Kidney tubule cell (primary cell): ENCODE measurements at regions not wholly inside any gene's neighbourhood (a gene's known extent, or its start where the extent isn't known, plus 50 kb on each side); places are given as distances from the start of the nearest gene placed in this dataset.
A peak's percentile ranks its signal among the peaks of the same experiment; 100 is the strongest.
"Not testable (repeated sequence)": the region's sequence is repeated elsewhere in the genome, so short reads cannot be mapped to it uniquely, and the experiment has no call there.

Experiments
- DNase-seq: peaks from one replicate; pipeline ENCODE4 v3.0.0-alpha.2; 2018; ENCODE audit warnings: low spot score

DNA sequence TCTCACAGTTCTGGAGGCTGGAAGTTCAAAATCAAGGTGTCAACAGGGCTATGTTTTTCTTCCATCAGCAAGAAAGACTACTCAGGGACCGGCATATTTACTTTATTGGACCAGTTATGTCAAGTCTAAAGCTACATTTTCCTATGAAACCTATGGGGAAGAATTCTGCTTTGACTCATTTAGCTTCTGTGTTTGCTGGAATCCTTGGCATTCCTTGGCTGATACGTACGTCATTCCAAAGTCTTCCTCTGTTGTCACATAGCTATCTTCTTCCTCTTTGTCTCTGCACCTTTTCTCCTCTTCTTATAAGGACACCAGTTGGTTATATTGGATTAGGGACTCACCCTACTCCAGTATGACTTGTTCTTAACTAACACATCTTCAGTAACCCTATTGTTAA lies 137.4 kb upstream of the FBXO11 start:
- DNase-seq: no peak

DNA sequence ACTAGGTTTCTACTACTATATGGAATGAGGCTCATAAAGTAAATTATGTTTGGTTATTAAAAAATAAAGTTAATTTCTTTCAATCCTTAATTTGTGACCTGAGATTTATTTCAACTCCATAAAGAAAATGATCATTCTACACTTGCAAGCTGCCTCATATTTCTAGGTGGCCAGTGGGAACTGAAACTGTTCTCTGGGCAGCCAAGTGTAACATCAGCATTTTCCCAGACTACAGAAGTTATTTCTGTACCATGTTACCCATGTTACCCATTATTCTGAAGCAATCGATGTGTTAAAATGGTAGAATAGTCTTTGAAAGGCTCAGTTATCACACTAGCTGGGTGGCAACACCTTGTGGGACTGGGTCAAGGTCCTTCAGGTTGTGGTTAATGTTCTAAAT lies 139.3 kb upstream of the FBXO11 start:
- no peak for DNase-seq

DNA sequence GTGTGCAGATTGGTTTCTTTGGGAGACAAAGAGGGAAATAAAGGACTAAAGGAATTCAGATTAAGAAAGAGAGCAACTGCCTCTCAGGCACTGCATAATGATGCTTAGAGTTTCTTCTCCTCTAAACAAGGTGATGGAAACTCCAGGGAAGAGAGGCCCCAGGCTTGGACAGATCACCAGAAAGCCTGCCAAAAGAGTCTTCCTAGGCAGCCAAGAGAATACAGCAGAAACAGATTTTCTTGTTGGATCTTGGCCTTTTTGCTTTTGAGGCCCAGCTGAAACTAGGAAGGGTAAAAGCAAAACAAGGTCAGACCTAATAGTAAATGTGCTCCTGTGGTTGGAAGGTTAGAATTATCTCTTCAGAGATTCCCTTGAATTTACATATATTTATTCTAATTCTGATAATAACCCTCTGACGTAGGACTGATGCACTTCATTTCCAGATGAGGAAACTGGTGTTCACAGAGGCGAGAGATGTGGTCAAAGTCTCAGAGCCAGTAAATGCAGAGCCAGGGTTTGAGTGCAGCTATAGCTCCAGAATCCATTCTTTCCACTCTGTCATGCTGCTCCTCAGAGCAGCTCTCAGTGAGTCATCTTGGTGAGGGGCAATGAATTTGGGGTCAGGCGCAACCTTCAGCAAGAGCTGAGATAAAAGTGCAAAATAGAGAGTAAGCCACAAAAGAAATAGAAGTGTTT lies 142.3 kb upstream of the FBXO11 start:
- no peak for DNase-seq

DNA sequence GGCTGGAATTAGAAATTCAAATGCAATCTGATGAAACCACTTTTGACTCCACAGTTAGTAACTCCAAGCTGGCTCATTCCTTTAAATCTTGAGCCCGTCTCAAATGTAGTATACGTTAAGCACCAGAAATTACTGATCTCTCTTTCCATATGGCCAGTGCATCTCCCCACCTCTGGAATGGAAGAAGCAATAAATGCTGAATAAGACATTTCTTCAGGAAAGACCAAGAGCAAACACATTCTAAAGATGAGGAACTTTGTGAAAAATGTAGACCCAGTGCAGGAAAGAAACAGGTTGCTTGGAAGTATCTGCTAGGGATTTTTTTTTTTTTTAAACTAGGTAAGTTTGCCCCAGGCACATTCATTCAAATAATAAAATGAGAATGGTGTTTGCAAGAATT lies 143.1 kb upstream of the FBXO11 start:
- no peak for DNase-seq

DNA sequence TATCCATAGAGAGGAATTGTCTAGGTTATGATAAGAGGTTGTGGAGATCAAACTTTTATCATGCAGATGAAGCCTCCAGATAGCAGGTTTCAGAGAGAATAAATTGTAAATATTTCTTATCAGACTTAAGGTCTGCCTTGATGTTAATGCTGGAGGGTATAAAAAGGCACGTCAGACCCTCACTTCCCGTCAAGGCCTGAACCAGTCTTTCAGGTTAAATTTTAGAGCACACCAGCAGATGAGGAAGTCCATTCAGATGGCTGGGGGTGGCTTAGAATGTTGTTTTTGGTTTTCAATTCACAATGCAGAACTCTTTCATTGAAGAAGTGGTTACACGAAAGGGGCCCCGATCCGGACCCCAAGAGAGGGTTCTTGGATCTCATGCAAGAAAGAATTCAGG lies 144.4 kb upstream of the FBXO11 start:
- no peak for DNase-seq

DNA sequence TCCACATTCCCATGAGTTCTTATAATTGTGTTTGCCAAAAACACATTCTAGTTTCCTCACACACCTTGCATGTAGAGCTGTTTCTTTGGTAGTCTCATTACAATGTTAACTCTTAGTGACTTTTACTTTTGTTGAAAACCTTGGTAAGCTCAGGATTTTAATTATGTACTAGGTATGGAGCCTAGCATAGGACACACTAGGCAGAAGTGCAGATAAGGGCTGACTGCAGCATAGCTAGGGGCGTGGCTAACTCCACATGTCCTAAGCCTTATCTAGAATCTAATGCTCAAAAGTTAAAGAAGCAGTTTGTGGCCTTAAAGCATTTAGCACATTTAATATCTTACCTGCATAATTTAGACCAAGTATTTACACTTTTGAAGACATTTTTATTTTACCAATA lies 153.7 kb upstream of the FBXO11 start:
- no peak for DNase-seq

- not testable (repeated sequence) for DNase-seq
Observed at GRCh38 chr2:48061656-48062055, 155.4 kb upstream of the FBXO11 start.

- no peak for DNase-seq
Observed at GRCh38 chr2:48065096-48065495, 158.8 kb upstream of the FBXO11 start.

- DNase-seq: peak; percentile 2
Observed at GRCh38 chr2:48066000-48066399, 159.7 kb upstream of the FBXO11 start.

DNA sequence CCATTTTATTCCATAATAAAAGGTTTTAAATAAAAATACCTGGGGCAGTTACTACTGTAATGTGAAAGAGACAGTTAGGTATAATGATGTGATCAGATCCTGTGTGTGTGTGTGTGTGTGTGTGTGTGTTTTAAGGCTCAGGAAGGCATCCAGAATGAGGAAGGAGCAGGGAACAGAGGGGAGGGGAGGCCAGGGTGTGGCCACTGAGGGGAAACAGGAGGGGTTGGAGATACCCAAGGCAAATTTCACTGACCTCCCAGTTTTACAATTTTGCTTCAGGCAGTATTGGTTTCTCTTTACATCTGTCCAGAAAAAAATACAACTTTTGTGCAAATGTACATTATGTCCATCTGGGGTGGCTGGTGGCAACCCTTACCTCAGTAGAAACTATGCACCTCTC lies 163.5 kb upstream of the FBXO11 start:
- DNase-seq: no peak

DNA sequence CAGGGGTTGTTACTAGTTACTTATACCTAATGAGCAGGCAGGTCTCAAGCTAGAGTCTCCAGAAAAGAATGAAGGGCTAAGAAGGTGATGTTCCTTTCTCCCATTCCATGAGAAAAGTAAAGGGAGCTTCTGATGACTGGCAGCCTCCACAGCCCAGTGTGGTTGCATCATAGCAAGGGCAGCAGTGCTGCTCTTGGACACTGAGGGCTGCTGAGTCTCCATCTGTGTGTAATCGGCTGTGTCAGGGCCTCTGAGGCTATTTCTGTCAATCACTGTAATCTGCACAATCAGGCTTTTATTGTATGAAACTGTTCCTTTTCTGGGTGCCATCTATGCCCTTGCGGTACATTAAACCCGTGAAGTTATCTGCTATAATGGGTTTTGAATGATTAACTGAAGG lies 164.1 kb upstream of the FBXO11 start:
- no peak for DNase-seq

DNA sequence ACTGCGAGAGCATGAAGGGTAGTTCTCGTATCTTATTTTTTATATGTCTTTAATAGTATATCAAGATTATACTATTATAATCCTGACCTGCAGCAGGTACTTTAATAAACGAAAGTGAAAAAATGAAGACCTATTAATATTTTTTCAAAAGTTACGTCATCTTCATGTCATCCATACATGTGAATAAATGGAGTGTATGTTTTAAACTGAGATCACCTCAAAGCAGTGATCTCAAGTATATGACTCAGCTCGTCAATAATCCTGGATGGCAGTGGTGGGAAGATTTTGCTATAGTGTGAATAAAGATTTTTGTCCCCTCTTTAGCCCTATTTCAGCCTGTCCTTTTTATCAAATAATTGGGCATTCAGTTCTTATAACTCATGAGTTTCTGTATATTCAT lies 166.3 kb upstream of the FBXO11 start:
- DNase-seq: no peak

DNA sequence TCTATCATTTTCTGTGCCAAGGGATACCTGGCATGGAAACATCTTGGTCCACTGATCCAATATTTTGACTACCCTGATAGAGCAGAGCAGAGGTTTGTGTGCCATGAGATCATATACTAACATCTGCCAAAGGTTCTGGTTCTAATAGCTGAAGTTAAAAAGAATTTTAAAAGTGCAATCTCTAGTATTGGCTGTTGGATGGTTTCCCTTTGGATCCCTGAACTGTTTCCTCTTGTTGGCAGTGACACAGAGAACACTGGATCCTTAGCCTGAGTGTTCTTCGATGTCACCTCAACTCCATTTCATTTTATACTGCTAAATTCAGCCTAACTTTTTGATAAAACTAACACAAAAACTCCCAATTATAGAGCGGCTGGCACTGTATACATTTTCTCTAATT lies 169.3 kb upstream of the FBXO11 start:
- DNase-seq: no peak

DNA sequence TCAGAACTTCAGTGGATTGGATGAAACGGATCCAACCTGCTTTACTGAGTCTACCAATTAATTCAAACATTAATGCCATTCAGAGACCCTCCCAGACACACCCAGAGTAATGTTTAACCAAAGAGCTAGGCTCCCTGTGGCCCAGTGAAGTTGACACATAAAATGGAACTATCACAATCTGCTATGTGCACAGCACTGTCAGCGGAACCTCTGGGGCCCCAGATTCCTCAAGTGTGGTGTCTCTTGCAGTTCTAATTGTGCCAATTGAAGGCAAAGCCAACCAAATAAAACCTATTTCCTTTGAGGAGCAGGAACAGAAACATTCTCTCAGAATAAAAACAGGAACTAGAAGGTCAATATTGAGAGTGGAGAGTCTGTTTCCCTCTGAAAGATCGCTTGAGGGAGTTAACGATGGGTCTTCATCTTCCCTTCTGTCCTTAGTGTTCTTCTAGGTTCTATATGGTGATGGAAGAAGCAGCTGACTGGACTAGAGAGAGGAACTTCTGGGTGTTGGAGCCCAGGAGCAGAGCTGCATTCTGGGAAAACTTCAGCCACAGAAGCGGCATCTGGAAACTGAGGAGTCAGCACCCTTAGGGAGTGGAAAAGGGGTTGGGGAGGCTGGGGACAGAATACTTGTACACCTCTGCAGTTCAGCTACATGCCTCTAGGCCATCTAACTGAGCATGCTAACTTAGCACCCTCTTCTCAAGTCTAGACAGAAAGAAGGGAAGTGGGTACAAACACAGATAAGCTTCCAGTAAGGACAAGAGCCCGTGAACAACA lies 174.4 kb upstream of the FBXO11 start:
- no peak for DNase-seq

DNA sequence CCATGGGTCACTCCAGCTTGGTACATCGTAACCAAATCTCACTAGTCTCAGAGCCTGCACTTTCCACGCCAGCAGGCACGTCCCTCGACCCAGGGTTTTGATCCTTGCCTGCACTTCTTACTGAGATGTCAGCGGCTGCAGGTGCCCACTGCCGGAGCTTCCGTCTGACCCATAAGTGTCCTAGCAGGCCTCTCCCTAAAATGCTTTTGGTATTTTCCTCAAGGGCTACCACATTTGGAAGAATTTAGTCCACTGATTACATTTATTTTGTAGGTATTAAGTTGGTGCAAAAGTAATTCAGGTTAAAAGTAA lies 175.0 kb upstream of the FBXO11 start:
- no peak for DNase-seq

DNA sequence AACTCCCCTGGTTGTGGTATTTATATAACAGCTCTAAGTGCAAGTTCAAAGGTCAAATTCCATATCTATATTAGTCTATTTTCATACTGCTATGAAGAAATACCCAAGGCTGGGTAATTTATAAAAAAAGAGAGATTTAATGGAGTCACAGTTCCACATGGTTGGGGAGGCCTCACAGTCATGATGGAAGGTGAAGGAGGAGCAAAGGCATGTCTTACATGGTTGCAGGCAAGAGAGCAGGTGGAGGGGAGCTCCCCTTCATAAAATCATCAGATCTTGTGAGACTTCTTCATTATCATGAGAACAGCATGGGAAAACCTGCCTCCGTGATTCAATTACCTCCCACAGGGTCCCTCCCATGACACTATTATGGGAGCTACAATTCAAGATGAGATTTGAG lies 179.6 kb upstream of the FBXO11 start:
- no peak for DNase-seq

DNA sequence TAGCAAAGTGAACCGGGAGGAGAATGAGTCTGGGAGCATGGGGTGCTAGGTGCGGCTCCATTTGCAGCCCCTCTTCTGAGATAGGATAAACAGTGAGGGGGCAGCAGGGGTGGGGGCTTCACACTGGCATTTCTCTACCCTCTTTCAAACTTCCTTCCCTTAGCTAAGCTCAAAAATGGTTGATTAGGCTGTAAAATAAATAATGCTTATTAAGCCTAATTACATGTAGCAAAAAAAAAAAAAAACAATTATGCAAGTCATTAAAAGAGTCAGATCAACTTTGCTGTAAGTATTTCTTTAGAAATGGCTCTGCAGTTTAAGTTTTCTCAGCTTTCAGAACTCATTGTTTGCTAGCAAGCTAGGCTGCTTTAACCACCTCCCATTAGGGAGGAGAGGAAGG lies 182.7 kb upstream of the FBXO11 start:
- DNase-seq: no peak

- no peak for DNase-seq
Observed at GRCh38 chr2:48089644-48090043, 183.3 kb upstream of the FBXO11 start.

GRCh38 chr2:48092846-48093803 lies 186.8 kb upstream of the FBXO11 start:
- no peak for DNase-seq

GRCh38 chr2:48096765-48097164 lies 190.5 kb upstream of the FBXO11 start:
- not testable (repeated sequence) for DNase-seq

DNA sequence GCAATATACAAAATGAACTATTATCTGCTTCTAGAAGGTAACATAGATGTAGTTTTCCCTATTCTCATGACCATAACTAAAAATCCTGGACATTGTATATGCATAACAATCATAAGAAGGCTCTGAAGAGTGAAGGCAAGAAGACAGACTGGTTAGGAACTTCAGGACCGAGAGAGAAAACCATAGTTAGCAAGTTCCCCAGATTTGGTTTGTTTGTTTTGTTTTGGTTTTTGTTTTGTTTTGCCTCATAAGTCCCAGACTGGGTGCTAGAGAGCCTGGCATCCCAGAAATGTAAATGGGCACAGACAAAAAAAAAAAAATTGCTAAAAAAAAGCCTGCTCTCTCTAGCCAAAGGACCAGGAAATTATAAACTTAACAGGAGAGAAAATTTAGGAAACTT lies 192.2 kb upstream of the FBXO11 start:
- DNase-seq: no peak

GRCh38 chr2:48104418-48104817 lies 198.1 kb upstream of the FBXO11 start:
- DNase-seq: no peak

DNA sequence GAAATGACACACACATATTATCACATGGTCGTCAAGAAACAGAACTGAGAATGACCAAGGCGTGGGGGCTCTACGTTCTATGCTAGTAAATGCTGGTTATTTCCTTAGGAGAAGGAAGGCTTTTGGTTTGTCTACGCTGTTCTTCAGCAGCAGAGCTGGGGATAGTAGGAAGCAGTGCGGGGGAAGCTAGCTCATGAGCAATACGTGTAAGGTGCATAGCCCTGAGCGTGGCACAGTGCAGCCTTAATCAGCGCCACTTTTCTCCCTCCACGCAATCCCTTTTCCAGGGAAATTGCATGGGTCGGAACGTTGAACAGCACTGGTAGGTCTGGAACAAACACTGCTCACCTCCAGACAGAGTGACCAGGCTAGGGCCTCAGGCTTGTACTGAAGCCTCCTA lies 199.6 kb upstream of the FBXO11 start:
- DNase-seq: no peak
